HG02870 (cell line): ENCODE measurements at regions not wholly inside any gene's neighbourhood (a gene's known extent, or its start where the extent isn't known, plus 50 kb on each side); places are given as distances from the start of the nearest gene placed in this dataset.
"Not testable (repeated sequence)": the region's sequence is repeated elsewhere in the genome, so short reads cannot be mapped to it uniquely, and the experiment has no call there.

ENCODE experiments used
- ATAC-seq: cut with Tn5 transposase; IDR thresholded peaks from one replicate; pipeline ENCODE4 v1.9.1; 2021; ENCODE audit warnings: mild to moderate bottlenecking, moderate library complexity; ENCODE audit not compliant: unreplicated experiment

DNA sequence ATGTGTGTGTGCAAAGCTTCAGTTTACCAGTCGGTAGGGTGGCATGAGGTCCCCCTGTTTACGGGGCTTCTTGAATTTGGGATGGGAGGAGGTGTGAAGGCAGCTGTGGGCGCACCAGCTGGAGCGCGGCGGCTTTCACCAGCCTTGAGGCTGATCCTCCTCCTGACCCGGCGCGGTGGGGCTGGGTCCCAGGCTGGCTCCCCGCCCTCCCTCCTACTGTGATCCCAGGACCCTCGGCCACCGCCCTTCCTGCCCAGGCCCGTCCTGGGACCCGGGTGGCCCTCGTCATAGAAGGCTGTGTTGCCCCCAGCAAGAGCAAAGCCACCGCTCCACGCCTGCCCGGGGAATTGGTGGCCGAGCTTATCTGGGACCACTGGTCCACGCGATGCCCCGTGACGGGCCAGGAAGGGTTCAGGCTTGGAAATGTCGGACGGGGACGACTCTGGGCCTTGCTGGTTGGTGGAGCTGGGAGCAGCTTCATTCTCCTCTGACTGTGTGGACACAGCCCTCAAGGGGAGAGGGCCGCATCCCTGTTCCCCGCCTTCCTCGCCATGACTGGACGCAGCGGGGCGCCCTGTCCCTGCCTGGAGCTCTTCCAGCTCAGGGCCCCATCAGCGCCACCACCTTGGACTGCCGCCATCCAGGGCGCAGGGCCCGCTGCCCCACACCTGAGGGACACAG lies 271.1 kb upstream of the IRX1 start:
- ATAC-seq = no peak

- ATAC-seq = not testable (repeated sequence)
Measured at GRCh38 chr5:3323966-3324365, 271.7 kb upstream of the IRX1 start.

- no peak for ATAC-seq
Measured at GRCh38 chr5:3323144-3323543, 272.5 kb upstream of the IRX1 start.

GRCh38 chr5:3322642-3323041 lies 273.0 kb upstream of the IRX1 start:
- no peak for ATAC-seq

DNA sequence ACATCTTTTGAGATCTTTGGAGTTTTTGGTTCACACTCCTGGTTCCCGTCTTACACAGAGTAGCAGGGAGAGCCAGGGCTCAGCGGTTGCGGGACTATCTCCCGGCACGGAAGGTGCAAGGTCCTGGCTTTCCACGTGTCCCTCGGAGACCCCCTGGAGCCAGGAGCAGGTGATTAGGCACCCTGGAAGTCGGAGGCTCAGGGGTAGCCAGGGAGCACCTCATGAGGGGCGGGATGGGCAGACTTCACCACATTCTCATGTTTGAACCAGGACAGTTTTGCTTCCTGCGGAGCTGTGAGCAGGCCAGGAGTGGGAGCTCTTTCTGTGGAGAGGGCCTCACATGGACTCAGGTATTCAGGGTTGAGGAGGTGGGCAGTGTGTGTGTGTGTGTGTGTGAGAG lies 273.7 kb upstream of the IRX1 start:
- ATAC-seq = no peak

- ATAC-seq = no peak
Measured at GRCh38 chr5:3321119-3321760, 274.4 kb upstream of the IRX1 start.

DNA sequence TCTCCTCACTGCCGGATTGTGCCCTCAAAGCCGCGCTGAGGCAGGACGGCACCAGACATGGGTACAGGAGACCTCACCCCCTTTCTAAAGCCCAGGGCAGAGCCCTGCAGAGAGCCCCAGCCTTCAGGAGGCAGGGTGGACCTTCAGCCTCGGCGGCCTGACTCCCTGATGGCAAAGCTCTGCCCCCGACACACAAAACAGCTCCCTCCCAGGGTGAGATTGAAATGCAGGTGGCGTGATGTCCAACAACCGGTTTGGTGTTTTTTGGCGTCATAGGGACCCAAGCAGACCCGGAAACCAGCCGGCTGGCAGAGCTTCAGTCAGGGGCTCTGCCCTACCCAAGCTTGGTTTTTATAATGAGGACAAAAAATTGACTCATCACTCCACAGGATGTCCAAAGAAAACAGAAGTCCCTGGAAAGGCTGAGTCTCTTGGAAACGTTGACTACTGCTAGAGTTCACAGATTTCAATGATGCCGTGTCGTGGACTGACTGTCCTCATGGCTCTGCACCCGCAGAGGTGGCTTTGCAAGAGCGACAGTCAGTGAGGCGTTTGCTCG lies 275.2 kb upstream of the IRX1 start:
- no peak for ATAC-seq

GRCh38 chr5:3317051-3317795 lies 278.4 kb upstream of the IRX1 start:
- no peak for ATAC-seq

GRCh38 chr5:3313569-3313968 lies 282.1 kb upstream of the IRX1 start:
- ATAC-seq = no peak

GRCh38 chr5:3312299-3312698 lies 283.3 kb upstream of the IRX1 start:
- no peak for ATAC-seq

DNA sequence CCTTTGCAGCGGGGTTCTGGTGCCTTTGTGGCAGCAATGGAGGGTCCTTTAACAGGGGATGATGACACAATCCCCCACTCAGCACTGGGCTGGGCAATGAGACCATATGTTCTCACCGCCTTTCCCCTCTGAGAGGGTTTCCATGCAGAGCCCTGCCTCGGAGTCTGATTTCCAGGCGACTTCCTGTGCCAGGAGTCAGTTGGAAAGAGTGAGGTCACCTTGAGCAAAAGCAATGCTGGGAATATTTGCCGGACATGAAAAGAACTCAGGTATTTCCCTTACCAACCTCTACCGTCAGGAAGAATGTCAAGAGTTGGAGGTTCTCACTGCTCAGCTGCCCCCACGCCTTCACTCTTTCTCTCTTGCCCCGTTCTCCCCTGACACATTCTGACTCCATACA lies 284.2 kb upstream of the IRX1 start:
- no peak for ATAC-seq

DNA sequence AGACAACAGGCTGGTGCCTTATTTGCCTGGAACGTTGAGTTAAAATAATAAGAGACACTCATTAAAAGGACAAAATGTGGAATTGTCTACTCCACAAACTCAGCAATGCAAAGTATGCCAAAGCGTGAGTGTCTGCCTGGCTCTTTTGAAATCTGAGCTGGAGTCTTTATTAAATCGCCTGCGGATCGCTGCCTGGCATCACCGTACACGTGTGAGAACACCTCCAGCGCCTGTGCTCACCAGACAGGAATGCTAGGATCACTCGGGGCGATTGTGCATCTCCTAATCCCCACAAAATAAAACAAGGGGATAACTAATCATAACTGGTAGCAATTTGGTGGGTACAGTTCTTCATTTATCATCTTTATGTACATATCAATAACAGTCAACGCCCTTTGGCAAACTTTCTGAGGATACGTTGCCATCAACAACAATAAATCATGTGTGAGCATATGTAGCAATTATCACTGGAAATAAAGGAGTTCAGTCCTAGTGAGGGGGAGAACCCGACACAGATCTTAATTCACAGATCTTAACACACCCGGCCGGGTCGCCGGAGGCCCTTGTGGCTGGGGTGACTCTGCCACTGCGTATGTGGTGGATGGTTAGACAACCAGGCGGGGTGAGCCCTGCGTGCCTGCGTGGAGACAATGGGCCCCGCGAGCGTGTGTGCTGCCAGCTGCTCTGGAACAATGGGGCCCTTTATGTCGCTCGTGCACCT lies 284.9 kb upstream of the IRX1 start:
- ATAC-seq = no peak

GRCh38 chr5:3309538-3309937 lies 286.1 kb upstream of the IRX1 start:
- no peak for ATAC-seq

DNA sequence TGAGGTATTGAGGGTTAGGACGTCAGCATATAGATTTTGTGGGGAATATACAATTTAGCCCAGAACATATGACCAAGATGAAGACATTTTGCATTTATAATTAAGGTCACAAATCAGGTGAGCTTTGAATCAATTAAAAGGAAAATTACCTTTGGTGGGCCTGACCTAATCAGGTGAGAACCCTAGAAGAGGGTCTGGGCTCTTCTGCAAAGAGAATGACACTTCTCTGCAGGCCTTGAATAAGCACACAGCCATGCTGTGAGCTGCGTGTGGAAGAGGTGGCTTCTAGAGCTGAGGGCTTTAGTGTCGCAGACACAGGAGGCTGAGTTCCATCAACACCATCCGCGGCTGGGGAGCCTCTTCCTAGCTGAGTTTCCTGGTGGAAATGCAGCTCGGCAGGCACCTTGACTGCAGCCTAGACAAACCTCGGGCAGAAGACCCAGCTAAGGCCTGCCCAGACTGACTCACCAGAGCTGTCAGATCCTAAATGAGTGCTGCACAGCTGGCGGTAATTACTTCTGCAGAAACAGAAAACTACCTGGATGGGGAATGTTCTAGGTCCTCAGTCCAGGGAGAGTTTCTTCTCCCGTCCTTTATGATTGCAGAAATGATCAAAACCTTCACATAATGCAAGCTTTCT lies 287.5 kb upstream of the IRX1 start:
- no peak for ATAC-seq

DNA sequence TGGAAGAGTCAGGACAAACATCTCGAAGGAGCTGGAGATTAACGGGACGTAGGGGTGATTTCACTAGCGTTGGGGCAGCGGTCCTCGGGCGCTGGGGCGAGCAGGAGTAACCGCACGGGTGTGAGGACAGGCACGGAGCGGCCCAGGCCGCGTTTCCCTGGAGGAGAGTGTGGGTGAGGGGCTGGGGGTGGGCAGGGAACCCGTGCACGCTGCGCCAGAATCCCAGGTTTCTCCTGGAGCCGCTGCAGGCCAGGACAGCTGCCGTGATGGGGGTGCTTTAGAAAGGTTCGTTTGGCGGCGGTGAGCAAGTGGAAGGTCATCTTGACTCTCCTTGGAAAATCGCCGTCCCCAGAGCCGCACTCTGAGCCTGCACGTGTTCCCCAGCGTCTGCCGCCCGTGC lies 290.2 kb upstream of the IRX1 start:
- ATAC-seq = no peak

- ATAC-seq = no peak
Measured at GRCh38 chr5:3304346-3304745, 291.3 kb upstream of the IRX1 start.

- no peak for ATAC-seq
Measured at GRCh38 chr5:3303777-3304176, 291.9 kb upstream of the IRX1 start.

GRCh38 chr5:3302228-3302627 lies 293.4 kb upstream of the IRX1 start:
- no peak for ATAC-seq

DNA sequence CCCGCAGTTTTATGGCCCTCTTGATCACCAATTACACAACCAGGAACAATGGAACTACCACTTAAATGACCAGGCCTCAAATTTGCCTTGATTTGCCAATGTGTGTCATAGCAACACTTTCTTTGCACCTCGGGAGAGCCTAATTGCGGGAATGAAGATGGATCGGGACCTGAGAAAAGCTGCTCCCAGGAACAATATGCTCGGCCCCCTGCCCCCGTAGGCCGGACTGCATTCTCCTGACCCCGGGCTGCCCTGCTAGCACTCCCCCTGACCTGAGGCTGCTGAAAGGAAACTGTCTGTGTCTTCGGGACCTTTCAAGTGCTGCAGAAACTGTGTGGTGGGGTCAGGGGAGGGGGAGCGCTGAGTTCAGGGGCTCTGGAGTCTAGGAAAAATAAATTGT lies 294.3 kb upstream of the IRX1 start:
- ATAC-seq = no peak

GRCh38 chr5:3300726-3301125 lies 294.9 kb upstream of the IRX1 start:
- no peak for ATAC-seq

- no peak for ATAC-seq
Measured at GRCh38 chr5:3299441-3299840, 296.2 kb upstream of the IRX1 start.
